ENCODE measurements at regions not wholly inside any gene's neighbourhood (a gene's known extent, or its start where the extent isn't known, plus 50 kb on each side); places are given as distances from the start of the nearest gene placed in this dataset.

GRCh38 chr12:89936631-89937030 lies 228.0 kb upstream of the ATP2B1 start:
- TF ChIP-seq CTCF (IDR thresholded peaks at IDR 0.05; ENCODE audit: borderline replicate concordance, extremely low read depth, low read length, poor library complexity, severe bottlenecking), result no peak
- TF ChIP-seq EZH2 (IDR thresholded peaks at IDR 0.05; ENCODE audit: borderline replicate concordance, low read depth, low read length, severe bottlenecking), result no peak
